Stomach (tissue), 4 donors: ENCODE measurements at regions not wholly inside any gene's neighbourhood (a gene's known extent, or its start where the extent isn't known, plus 50 kb on each side); places are given as distances from the start of the nearest gene placed in this dataset.

Source experiments
- CTCF ChIP-seq, 7 experiments: fragments of 450-650 bp in 4 of 7; fragments of 200-600 bp in 3 of 7; sonication (generic) in 3 of 7; IDR thresholded peaks; one replicate each; pipeline ENCODE4 v1.5.1; 2016 to 2019; ENCODE audit warnings: antibody characterized with exemption in 7 of 7, control low read depth in 2 of 7, mild to moderate bottlenecking in 1 of 7
- EP300 ChIP-seq: sonication (generic); formaldehyde crosslinking; IDR thresholded peaks from one replicate; pipeline ENCODE4 v1.6.1; 2017; ENCODE audit warnings: antibody characterized with exemption
- POLR2A ChIP-seq, 4 donors: fragments of 450-650 bp; IDR thresholded peaks; one replicate each; pipeline ENCODE4 v1.6.1; 2016; ENCODE audit warnings: antibody characterized with exemption in 4 of 4, control low read depth in 2 of 4, mild to moderate bottlenecking in 1 of 4, moderate library complexity in 1 of 4
- POLR2AphosphoS5 ChIP-seq, 3 donors: sonication (generic); formaldehyde crosslinking; IDR thresholded peaks; one replicate each; pipeline ENCODE4 v1.6.1; 2016; ENCODE audit warnings: antibody characterized with exemption in 3 of 3

DNA sequence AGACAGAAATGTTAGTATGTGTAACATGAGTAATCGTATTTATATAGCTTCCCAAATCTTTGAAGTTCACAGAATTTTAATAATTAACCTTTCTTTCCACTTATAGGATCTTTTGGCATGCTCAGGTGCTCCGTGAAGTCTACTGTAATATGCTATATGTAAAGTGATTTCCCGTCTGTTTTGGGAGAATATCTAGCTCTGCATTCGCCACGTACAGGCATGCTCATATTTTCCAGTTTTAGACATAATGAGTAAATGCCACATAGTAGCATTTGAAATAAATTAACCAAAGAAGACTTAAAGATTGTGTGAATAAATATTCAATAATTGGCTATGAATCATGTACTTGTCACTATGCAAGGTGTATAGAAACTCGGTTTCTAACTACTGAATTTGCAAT, 189.0 kb upstream of the CSNK1A1L start:
- TF ChIP-seq CTCF (IDR thresholded peaks at IDR 0.05) = no peak
- no peak for TF ChIP-seq EP300
- TF ChIP-seq POLR2AphosphoS5 (IDR thresholded peaks at IDR 0.05) = no peak
- no peak for TF ChIP-seq POLR2A (IDR thresholded peaks at IDR 0.05)
